Smooth muscle cell (in vitro differentiated cells): ENCODE measurements at regions not wholly inside any gene's neighbourhood (a gene's known extent, or its start where the extent isn't known, plus 50 kb on each side); places are given as distances from the start of the nearest gene placed in this dataset.

Source experiments
- DNase-seq: peaks from one replicate; lab custom pipeline; 2025; ENCODE audit not compliant: unreplicated experiment; lab: John Stamatoyannopoulos, UW
- H2AFZ ChIP-seq: fragments of 200-600 bp; sonication (generic); 2 replicates; pipeline ENCODE4 v1.6.0; 2016; ENCODE audit warnings: antibody characterized with exemption, low read depth, mild to moderate bottlenecking
- H3F3A ChIP-seq: fragments of 200-600 bp; sonication (generic); 2 replicates; pipeline ENCODE4 v1.6.0; 2017; ENCODE audit warnings: antibody characterized with exemption, low read depth
- H3K27ac ChIP-seq: fragments of 200-600 bp; sonication (generic); 2 replicates; pipeline ENCODE4 v1.5.1; 2016; ENCODE audit warnings: low read depth, mild to moderate bottlenecking
- H3K27me3 ChIP-seq: fragments of 200-600 bp; sonication (generic); 2 replicates; pipeline ENCODE4 v1.6.1; 2016; ENCODE audit warnings: low read depth, mild to moderate bottlenecking
- H3K36me3 ChIP-seq: fragments of 200-600 bp; sonication (generic); 2 replicates; pipeline ENCODE4 v1.5.1; 2016; ENCODE audit warnings: low read depth
- H3K4me1 ChIP-seq: fragments of 200-600 bp; sonication (generic); 2 replicates; pipeline ENCODE4 v1.5.1; 2016; ENCODE audit warnings: low read depth
- H3K4me2 ChIP-seq: fragments of 200-600 bp; sonication (generic); 2 replicates; pipeline ENCODE4 v1.6.0; 2016; ENCODE audit warnings: mild to moderate bottlenecking
- H3K4me3 ChIP-seq: fragments of 200-600 bp; sonication (generic); 2 replicates; pipeline ENCODE4 v1.5.1; 2016; ENCODE audit warnings: mild to moderate bottlenecking
- H3K79me2 ChIP-seq: fragments of 200-600 bp; sonication (generic); 2 replicates; pipeline ENCODE4 v1.6.0; 2016; ENCODE audit warnings: low read depth, mild to moderate bottlenecking
- H3K9ac ChIP-seq: fragments of 200-600 bp; sonication (generic); 2 replicates; pipeline ENCODE4 v1.6.0; 2016; ENCODE audit warnings: low read depth
- H3K9me3 ChIP-seq: fragments of 200-600 bp; sonication (generic); replicated peaks from 2 replicates; pipeline ENCODE4 v1.5.1; 2016; ENCODE audit warnings: low read depth
- H4K20me1 ChIP-seq: fragments of 200-600 bp; sonication (generic); 2 replicates; pipeline ENCODE4 v1.6.0; 2016; ENCODE audit warnings: low read depth
- CTCF ChIP-seq: fragments of 200-600 bp; sonication (generic); IDR thresholded peaks from 2 replicates; pipeline ENCODE4 v1.5.1; 2017; ENCODE audit warnings: borderline replicate concordance, mild to moderate bottlenecking, antibody characterized with exemption; ENCODE audit not compliant: insufficient read depth, poor library complexity, severe bottlenecking
- WGBS: methylation state at CpG from one replicate; pipeline ENCODE4 v1.1.7; 2016; ENCODE audit warnings: low lambda C conversion rate; 5-methylcytosine and 5-hydroxymethylcytosine counted together

- 93% methylated on average over 12 of the region's 16 CpGs for WGBS
- Histone ChIP-seq H3K9ac (no peak overlapping the region), H3F3A (no peaks in the 10 kb centered on the region), H2AFZ (no peak overlapping the region), H3K79me2 (no peaks in the 10 kb centered on the region), H3K9me3 (no peaks in the 10 kb centered on the region), H3K4me1 (no peaks in the 10 kb centered on the region), H3K27me3 (no peaks in the 10 kb centered on the region), H3K4me2 (no peak overlapping the region), H3K4me3 (no peak overlapping the region), H3K36me3 (no peaks in the 10 kb centered on the region), H3K27ac (no peak overlapping the region), H4K20me1 (no peaks in the 10 kb centered on the region)
- DNase-seq, result no peak
- no peak for TF ChIP-seq CTCF
Measured at GRCh38 chr17:79164408-79164807, 89.8 kb downstream of the ENGASE start.

GRCh38 chr17:79163071-79163470, 88.4 kb downstream of the ENGASE start:
- Histone ChIP-seq H3K79me2 (no peaks in the 10 kb centered on the region), H3K4me3 (no peak overlapping the region)
- WGBS, result 79% methylated on average over 12 of the region's 12 CpGs

GRCh38 chr17:79162012-79162963, 87.7 kb downstream of the ENGASE start:
- H3F3A ChIP-seq, result no peaks in the 10 kb centered on the region
- H3K9me3 ChIP-seq, result no peaks in the 10 kb centered on the region
- no peak overlapping the region for H3K4me3 ChIP-seq
- no peak overlapping the region for H2AFZ ChIP-seq
- H3K27me3 ChIP-seq, result no peaks in the 10 kb centered on the region
- no peak overlapping the region for H3K27ac ChIP-seq
- H3K36me3 ChIP-seq, result no peaks in the 10 kb centered on the region
- no peak for TF ChIP-seq CTCF
- DNase-seq, result no peak
- WGBS, result 94% methylated on average over 26 of the region's 26 CpGs
- H3K4me2 ChIP-seq, result no peak overlapping the region
- no peaks in the 10 kb centered on the region for H3K4me1 ChIP-seq
- H3K79me2 ChIP-seq, result no peaks in the 10 kb centered on the region
- no peaks in the 10 kb centered on the region for H4K20me1 ChIP-seq
- no peak overlapping the region for H3K9ac ChIP-seq

More at GRCh38 chr17:79163071-79163470, 88.4 kb downstream of the ENGASE start:
- no peak overlapping the region for H3K27ac ChIP-seq
- no peak overlapping the region for H3K4me2 ChIP-seq
- H3F3A ChIP-seq, result no peaks in the 10 kb centered on the region
- no peaks in the 10 kb centered on the region for H3K9me3 ChIP-seq
- no peaks in the 10 kb centered on the region for H4K20me1 ChIP-seq
- H3K36me3 ChIP-seq, result no peaks in the 10 kb centered on the region
- no peaks in the 10 kb centered on the region for H3K4me1 ChIP-seq
- no peak for DNase-seq
- no peak for TF ChIP-seq CTCF
- H3K27me3 ChIP-seq, result no peaks in the 10 kb centered on the region
- H3K9ac ChIP-seq, result no peak overlapping the region
- no peak overlapping the region for H2AFZ ChIP-seq
